GM19438 (cell line): ENCODE measurements at regions not wholly inside any gene's neighbourhood (a gene's known extent, or its start where the extent isn't known, plus 50 kb on each side); places are given as distances from the start of the nearest gene placed in this dataset.

Experiments
- ATAC-seq: cut with Tn5 transposase; IDR thresholded peaks from one replicate; pipeline ENCODE4 v1.9.1; 2021; ENCODE audit warnings: low read depth; ENCODE audit not compliant: unreplicated experiment

DNA sequence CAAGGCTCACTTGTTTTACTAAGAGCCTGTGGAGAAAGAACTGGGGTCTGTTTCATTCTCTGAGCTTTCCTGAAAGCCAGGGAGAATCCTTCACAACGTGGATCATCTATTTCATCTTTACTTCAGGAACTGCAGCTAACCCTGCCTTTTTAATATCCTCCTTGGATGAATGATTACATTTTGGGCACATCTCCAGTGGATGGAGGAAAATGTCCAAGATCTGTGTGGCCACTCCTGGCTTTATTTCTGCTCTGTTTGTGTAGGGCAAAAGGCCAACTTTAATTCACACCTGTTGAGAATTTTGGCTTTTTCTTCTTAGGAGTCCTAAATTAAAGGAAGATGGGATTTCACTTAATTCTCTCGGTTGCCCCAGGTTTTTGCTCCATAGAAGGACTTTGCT is 69.5 kb upstream of the CACNA1E start:
- ATAC-seq, result no peak

DNA sequence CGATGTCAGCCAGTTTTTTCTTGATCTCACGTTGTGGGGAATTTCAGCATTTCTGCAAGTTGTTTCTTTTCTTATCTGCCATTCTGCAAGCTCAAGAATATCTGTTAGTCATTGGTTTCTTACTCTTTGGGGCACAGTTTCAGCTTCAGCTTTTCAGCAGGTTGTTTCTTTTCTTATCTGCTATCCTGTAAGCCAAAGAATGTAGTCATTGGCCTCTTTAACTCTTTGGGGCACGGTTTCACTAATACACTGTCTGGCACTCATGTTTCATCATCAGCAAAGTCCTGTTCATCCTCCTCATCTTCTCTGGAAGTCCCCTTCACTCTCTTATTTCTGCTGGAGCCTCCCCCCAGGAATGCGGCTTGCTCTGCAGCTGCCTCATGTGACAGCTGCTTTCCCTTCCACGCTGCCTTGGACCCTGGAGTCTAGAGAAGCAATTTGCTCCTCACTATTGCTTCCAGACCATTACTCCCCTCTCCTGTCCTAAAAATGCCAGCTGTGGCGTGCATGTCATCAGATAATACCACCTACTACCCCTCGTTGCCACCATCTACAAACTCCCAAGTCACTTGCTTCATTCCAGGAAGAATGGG is 67.0 kb upstream of the CACNA1E start:
- no peak for ATAC-seq

DNA sequence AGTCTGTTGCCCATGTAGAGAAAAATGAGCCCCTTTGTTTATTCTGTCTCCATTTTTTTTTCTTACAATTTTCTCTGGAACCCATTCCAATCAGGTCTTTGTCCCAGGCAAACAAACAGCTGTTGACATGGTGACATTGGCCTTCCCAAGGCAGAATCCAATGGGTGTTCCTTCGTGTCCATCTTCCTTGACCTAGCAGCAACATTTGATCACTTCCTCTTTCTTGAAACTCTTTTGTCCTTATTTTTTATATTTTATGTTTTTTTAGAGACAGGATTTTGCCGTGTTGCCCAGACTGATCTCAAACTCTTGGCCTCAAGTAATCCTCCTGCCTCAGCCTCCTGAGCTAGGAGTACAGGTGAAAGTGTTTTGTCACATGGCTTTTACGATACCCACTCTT is 65.4 kb upstream of the CACNA1E start:
- ATAC-seq, result no peak

DNA sequence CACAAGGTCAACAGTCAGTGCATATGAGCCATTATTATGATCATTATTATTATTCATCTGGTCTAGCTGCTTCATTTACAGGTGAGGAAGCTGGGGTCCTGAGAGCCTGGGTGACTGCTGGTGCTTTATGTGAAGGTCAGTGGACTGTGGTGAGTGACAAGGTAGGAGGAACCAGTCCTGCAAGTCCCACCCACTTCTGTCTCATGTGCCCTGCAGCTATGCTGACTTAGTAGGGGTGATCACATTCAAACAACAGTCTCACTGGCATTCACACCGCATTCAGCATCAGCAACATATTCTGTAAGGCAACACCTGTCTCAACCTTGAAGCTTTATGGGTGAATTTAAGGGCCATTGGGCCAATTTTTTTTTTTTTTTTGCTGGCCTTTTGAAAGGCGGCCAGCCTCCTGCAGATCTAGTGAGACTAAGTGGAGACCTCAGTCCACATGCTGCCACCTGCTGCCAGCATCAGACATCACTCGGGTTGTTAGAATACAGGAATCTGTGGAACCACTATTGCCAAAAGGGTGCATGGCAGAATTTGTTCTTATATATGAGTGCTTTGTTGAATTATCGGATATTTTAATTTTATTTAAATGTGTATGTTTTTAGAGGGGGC is 59.9 kb upstream of the CACNA1E start:
- ATAC-seq, result peak; percentile 52

DNA sequence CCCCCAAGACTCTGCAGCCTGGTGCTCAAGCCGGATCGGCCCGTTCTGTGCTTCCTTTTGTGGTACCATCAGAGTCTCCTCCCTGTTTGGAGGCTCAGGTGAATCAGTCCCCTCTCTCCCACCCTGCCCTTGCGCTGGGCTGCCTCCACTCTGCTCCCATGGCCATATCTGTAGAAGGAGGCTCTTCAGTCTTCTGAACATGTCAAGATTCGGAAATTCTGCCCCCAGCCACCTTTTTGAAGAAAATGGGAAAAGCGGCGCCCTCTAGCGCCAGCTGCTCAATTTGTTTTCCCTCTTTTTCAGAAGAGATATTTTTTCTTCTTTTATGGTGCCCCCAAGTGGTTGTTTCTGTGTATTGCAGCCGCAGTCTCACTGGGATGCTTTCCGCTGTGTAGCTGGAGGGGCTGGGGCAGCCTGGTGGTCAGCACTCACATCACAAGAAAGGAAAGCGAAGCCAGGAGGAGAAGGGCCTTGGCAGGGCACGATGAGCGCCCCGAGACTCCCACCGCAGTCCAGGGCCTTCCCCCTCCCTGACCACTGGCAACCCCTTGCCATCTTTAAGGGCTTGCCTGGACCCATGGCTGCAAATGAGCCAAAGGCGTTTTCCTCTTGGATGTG is 58.4 kb upstream of the CACNA1E start:
- ATAC-seq, result peak; percentile 62

DNA sequence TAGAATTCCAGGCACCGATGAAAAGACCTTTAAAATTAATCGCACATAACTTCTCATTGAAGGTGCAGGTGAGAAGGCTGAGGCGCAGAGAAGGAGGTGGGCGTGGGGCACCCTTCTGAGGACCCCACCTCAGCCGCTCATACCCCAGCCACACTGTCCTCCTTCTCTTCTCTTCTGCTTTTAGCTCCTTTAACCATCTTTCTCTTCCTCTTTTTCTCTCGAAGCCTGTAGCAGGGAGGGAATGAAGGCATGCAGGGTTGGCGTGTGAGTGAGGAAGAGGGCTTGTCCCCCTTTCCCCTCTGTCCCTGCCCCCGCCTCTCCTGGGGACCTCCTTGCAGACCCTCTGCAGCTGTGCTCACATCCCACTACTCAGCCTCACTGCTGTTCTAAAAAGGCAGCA is 57.8 kb upstream of the CACNA1E start:
- ATAC-seq, result no peak

DNA sequence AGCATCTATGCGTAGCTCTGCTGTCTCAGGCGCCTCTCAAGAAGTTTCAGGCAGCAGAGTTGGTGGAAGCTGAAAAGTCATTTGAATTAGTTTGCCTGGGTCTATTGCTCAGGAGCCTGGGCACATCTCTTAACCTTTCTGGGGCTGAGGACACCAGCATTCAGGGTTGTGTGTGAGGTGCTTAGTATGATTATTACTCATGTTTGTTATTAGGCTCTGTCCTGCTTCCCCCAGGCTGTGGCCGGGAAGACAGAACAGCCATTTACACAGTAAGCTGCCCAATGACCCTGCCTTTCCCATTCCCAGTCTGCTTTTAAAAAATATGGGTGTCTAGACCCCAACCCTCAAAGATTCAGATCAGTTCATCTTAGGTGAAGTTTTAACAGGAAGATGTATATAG is 53.9 kb upstream of the CACNA1E start:
- no peak for ATAC-seq

DNA sequence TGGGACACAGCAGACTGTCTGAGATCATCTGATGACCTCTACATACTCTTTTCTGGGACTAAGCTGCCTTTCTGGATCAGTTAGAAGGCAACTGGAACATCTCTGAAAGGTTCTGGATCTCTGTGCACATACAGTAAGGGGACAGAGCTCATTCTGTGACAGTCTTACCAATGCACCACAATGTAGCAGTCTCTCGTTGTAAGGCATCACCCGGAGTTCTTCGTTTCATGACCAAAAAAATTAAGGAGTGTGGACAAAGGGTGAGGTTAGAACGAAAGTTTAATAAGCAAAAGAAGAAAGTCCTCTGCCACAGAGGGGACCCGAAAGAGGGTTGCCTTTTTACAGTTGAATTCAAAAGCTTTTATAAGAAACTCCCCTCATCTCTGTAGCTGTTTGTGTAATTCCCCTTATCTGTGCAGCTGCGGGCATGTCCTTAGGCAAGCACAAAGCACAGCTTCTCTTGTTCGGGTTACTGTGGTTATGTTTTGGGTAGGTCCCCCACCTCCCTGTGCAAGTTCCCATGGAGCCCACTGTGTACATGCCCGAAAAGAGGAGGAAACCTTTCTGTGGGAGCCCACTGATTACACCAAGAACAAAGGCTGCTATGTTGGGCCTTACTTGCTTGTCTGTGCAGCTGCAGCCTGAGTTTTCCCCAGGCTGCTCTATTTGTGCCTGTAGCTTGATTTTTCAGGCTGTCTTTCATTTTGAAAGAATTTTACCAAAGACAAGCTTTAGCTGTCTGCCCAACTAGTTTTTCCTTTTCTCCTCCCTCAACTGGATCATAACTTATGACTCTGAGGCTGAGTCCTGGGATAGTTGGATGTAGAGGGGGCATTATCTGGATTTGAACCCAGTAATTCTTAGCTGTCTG is 53.1 kb upstream of the CACNA1E start:
- peak; percentile 71 for ATAC-seq
